ENCODE measurements at regions not wholly inside any gene's neighbourhood (a gene's known extent, or its start where the extent isn't known, plus 50 kb on each side); places are given as distances from the start of the nearest gene placed in this dataset.

DNA sequence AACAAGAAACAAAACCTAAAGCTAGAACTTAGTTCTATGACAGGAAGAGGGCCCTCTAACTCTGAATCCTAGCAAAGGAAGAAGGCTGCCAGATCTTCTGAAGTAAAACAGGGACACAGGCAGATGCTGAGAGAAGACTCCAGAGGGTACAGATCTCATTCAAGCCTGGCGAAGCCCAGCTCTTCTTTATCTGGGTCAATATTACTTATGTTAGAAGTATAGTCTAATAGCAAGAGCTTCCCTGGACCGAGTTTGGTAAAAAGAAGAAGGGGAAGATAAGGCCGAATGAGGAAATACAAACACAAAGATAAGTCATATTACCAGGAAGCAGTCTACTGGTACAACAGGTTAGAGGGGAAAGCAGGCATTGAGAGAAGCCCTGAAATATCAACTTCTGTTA is 79.9 kb upstream of the CCDC91 start:
- Histone ChIP-seq H3K4me1 (ENCODE audit: control insufficient read depth in 1 of 2, insufficient read depth in 2 of 2, low read length in 2 of 2) (no peaks in the 10 kb centered on the region), H3K4me2 (replicated peaks; ENCODE audit: extremely low read depth, low read length, poor library complexity, severe bottlenecking) (no peak overlapping the region), H3K9ac (ENCODE audit: insufficient read depth, low read length, poor library complexity, severe bottlenecking) (no peak overlapping the region), H3K27ac (ENCODE audit: low read depth in 1 of 2, low read length in 2 of 2) (no peak overlapping the region), H3K79me2 (ENCODE audit: insufficient read depth, low read length) (no peaks in the 10 kb centered on the region), H3K9me3 (replicated peaks in 1 of 2; ENCODE audit: control insufficient read depth in 1 of 2, insufficient read depth in 1 of 2, low read length in 2 of 2) (no peaks in the 10 kb centered on the region), H3K4me3 (replicated peaks in 1 of 3; ENCODE audit: low read depth in 2 of 3, low read length in 3 of 3) (no peak overlapping the region), H3K36me3 (replicated peaks in 1 of 2; ENCODE audit: control insufficient read depth in 1 of 2, insufficient read depth in 2 of 2, low read length in 2 of 2) (no peaks in the 10 kb centered on the region), H4K20me1 (ENCODE audit: insufficient read depth, low read length) (no peaks in the 10 kb centered on the region), H3K27me3 (ENCODE audit: control insufficient read depth in 2 of 2, insufficient read depth in 2 of 2, low read length in 2 of 2) (no peaks in the 10 kb centered on the region), H2AFZ (ENCODE audit: insufficient read depth, low read depth, low read length, poor library complexity, severe bottlenecking) (no peak overlapping the region)
- no peaks in the 10 kb centered on the region for H3K27me3 Mint-ChIP-seq (ENCODE audit: low read depth in 3 of 3)
- peaks cover 0 to 4% (median 1%) of the 10 kb centered on the region in 7 donors for H3K9me3 Mint-ChIP-seq
- intact Hi-C loops (cut with micrococcal nuclease): no loop called here
- no peak overlapping the region for H3K27ac Mint-ChIP-seq
- H3K4me1 Mint-ChIP-seq: no peaks in the 10 kb centered on the region
- H3K4me3 Mint-ChIP-seq: no peak overlapping the region
- no peak for DNase-seq
- no peak for TF ChIP-seq CTCF (IDR thresholded peaks at IDR 0.05)
- no peaks in the 10 kb centered on the region for H3K36me3 Mint-ChIP-seq
- no CpG with 5 or more reads among the region's 3 CpGs for WGBS (ENCODE audit: insufficient coverage)

DNA sequence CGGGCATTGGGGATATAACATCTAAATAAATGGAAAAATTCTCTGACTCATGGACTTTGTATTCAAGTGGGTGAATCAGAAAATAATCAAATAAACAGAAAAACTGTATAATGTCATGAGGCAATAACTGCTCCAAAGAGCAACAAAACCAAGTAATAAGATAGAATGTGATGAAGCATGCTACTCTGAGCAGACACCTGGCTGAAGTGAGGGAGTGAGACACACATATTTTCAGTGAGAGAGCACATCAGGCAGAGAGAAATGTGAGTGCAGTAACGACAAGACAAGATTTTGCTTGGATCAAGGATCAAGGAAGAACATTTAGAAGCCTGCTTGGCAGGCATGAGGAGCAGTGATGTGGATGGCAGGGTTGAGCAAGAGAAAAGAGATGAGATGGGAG is 75.8 kb upstream of the CCDC91 start:
- H3K4me2 ChIP-seq (replicated peaks; ENCODE audit: extremely low read depth, low read length, poor library complexity, severe bottlenecking): no peak overlapping the region

More for the DNA sequence above, 75.8 kb upstream of the CCDC91 start:
- TF ChIP-seq CTCF (IDR thresholded peaks at IDR 0.05): no peak
- Histone ChIP-seq H2AFZ (ENCODE audit: insufficient read depth, low read depth, low read length, poor library complexity, severe bottlenecking) (no peak overlapping the region), H3K9me3 (replicated peaks in 1 of 2; ENCODE audit: control insufficient read depth in 1 of 2, insufficient read depth in 1 of 2, low read length in 2 of 2) (no peaks in the 10 kb centered on the region), H3K4me1 (ENCODE audit: control insufficient read depth in 1 of 2, insufficient read depth in 2 of 2, low read length in 2 of 2) (no peaks in the 10 kb centered on the region), H3K27ac (ENCODE audit: low read depth in 1 of 2, low read length in 2 of 2) (no peak overlapping the region), H3K4me3 (replicated peaks in 1 of 3; ENCODE audit: low read depth in 2 of 3, low read length in 3 of 3) (no peak overlapping the region), H4K20me1 (ENCODE audit: insufficient read depth, low read length) (no peaks in the 10 kb centered on the region), H3K27me3 (ENCODE audit: control insufficient read depth in 2 of 2, insufficient read depth in 2 of 2, low read length in 2 of 2) (no peaks in the 10 kb centered on the region), H3K9ac (ENCODE audit: insufficient read depth, low read length, poor library complexity, severe bottlenecking) (no peak overlapping the region), H3K79me2 (ENCODE audit: insufficient read depth, low read length) (no peaks in the 10 kb centered on the region), H3K36me3 (replicated peaks in 1 of 2; ENCODE audit: control insufficient read depth in 1 of 2, insufficient read depth in 2 of 2, low read length in 2 of 2) (no peaks in the 10 kb centered on the region)
- Mint-ChIP-seq H3K27me3 (ENCODE audit: low read depth in 3 of 3) (no peaks in the 10 kb centered on the region), H3K4me3 (no peak overlapping the region), H3K36me3 (no peaks in the 10 kb centered on the region), H3K27ac (no peak overlapping the region), H3K9me3 (peaks cover 0 to 4% (median 3%) of the 10 kb centered on the region in 7 donors), H3K4me1 (no peaks in the 10 kb centered on the region)
- no peak for DNase-seq
- 77% methylated on average over 1 of the region's 2 CpGs for WGBS (ENCODE audit: insufficient coverage)
- intact Hi-C loops (cut with micrococcal nuclease): no loop called here
